Panc1 (cell line): ENCODE measurements at regions not wholly inside any gene's neighbourhood (a gene's known extent, or its start where the extent isn't known, plus 50 kb on each side); places are given as distances from the start of the nearest gene placed in this dataset.
"Not testable (repeated sequence)": the region's sequence is repeated elsewhere in the genome, so short reads cannot be mapped to it uniquely, and the experiment has no call there.

Source experiments
- ATAC-seq: fragments of 200-7000 bp; cut with Tn5 transposase; 2 replicates; pipeline ENCODE4 v1.9.1; 2020; ENCODE audit warnings: mild to moderate bottlenecking, moderate library complexity
- BruUV-seq: library from RNA; stranded (reverse); fragments of 400-500 nt; replicated peaks from 2 replicates; lab custom pipeline; 2021; lab: Mats Ljungman, UMichigan
- CTCF ChIA-PET: fragments of 300-600 bp; sonication (Branson Sonifier 250); formaldehyde crosslinking; loops from one replicate; lab custom pipeline; 2022; ENCODE audit warnings: antibody characterized with exemption; lab: Charles Lee
- POLR2A ChIA-PET: fragments of 300-600 bp; sonication (Branson Sonifier 250); formaldehyde crosslinking; loops from one replicate; lab custom pipeline; 2022; ENCODE audit warnings: antibody characterized with exemption; lab: Charles Lee
- DNase-seq: peaks from one replicate; pipeline ENCODE4 v3.0.0-alpha.2; 2010; ENCODE audit warnings: low read depth, low spot score
- H3K27ac ChIP-seq: 2 replicates; pipeline ENCODE4 v1.5.1; 2011; ENCODE audit warnings: mild to moderate bottlenecking, low read length, inconsistent platforms
- H3K27me3 ChIP-seq: fragments of 200-500 bp; sonication (Bioruptor generic); 2 replicates; pipeline ENCODE4 v1.6.0; 2014; ENCODE audit warnings: low read length, inconsistent platforms; ENCODE audit not compliant: control insufficient read depth, insufficient read depth
- H3K36me3 ChIP-seq: fragments of 200-500 bp; sonication (Bioruptor generic); 2 replicates; pipeline ENCODE4 v1.5.1; 2014; ENCODE audit warnings: inconsistent platforms, mild to moderate bottlenecking, low read length, moderate library complexity; ENCODE audit not compliant: control insufficient read depth, insufficient read depth
- H3K4me1 ChIP-seq: 2 replicates; pipeline ENCODE4 v1.5.1; 2011; ENCODE audit warnings: inconsistent platforms, mild to moderate bottlenecking, low read length, moderate library complexity; ENCODE audit not compliant: control insufficient read depth, insufficient read depth
- H3K4me3 ChIP-seq, 2 experiments: 2 replicates each; pipeline ENCODE4 v1.5.1; 2011 to 2012; ENCODE audit warnings: low read depth in 2 of 2, low read length in 2 of 2, mild to moderate bottlenecking in 2 of 2, inconsistent platforms in 1 of 2, moderate library complexity in 1 of 2
- H3K9me3 ChIP-seq: fragments of 200-500 bp; sonication (Bioruptor generic); 2 replicates; pipeline ENCODE4 v1.5.1; 2014; ENCODE audit warnings: low read depth, mild to moderate bottlenecking, inconsistent platforms, low read length, moderate library complexity; ENCODE audit not compliant: control insufficient read depth, insufficient read depth
- CTCF ChIP-seq: fragments of 450-650 bp; IDR thresholded peaks from 2 replicates; pipeline ENCODE4 v1.5.1; 2017; ENCODE audit warnings: mild to moderate bottlenecking
- POLR2AphosphoS5 ChIP-seq: IDR thresholded peaks from 2 replicates; pipeline ENCODE4 v1.6.1; 2012; ENCODE audit warnings: mild to moderate bottlenecking, low read depth, low read length, moderate library complexity
- REST ChIP-seq, 2 experiments: IDR thresholded peaks; 2 replicates each; pipeline ENCODE4 v1.6.1; 2011 to 2012; ENCODE audit warnings: low read depth in 2 of 2, control low read depth in 1 of 2, low read length in 1 of 2, mild to moderate bottlenecking in 1 of 2, moderate library complexity in 1 of 2; ENCODE audit not compliant: insufficient read depth in 1 of 2
- SIN3A ChIP-seq: IDR thresholded peaks from 2 replicates; pipeline ENCODE4 v1.6.1; 2012; ENCODE audit warnings: low read depth, mild to moderate bottlenecking, low read length, moderate library complexity, borderline replicate concordance; ENCODE audit not compliant: insufficient read depth
- TCF7L2 ChIP-seq: IDR thresholded peaks from 2 replicates; pipeline ENCODE4 v1.6.1; 2011; ENCODE audit warnings: mild to moderate bottlenecking, low read depth, low read length, inconsistent platforms
- in situ Hi-C: cut with HindIII; loops from 2 replicates; pipeline ENCODE4 v1.10.0; 2016; ENCODE audit warnings: low sequenced_read_pairs, low pct_unique_long_range_greater_than_20kb
- intact Hi-C: fragments of 100-400 bp; cut with micrococcal nuclease; formaldehyde crosslinking; loops from one replicate; pipeline ENCODE4 v1.10.0; 2022; ENCODE audit not compliant: unreplicated experiment

DNA sequence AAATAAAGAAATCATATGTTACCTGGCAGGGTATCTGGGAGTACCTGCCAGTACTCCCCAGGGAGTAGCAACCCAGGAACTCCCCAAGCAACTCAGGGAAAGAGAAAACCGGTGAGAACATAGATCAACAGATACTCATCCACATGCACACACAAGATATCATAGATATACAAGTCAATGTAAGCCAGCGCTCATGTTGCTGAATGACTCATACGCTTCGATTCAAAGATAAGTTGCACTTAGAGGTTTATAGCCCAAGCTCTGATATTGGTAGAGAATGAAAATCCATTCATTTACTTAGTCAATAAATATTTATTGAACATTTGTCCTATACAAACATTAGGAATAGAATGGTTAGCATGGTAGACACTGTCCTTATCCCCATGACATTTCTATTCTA is 219.1 kb upstream of the TRPC7 start:
- CTCF ChIA-PET, result no interaction called here
- no peak overlapping the region for H3K27ac ChIP-seq
- no peaks in the 10 kb centered on the region for H3K4me1 ChIP-seq
- in situ Hi-C loops, result no loop called here
- no peaks in the 10 kb centered on the region for H3K9me3 ChIP-seq
- BruUV-seq, result no TSS peak
- no peak for ATAC-seq
- H3K27me3 ChIP-seq, result no peaks in the 10 kb centered on the region
- DNase-seq, result no peak
- H3K36me3 ChIP-seq, result no peaks in the 10 kb centered on the region
- TF ChIP-seq POLR2AphosphoS5 (no peak), SIN3A (no peak), CTCF (no peak), TCF7L2 (no peak), REST (IDR thresholded peaks at IDR 0.05; ENCODE audit: insufficient read depth in 1 of 2, low read depth in 2 of 2, low read length in 1 of 2) (no peak)
- POLR2A ChIA-PET, result no interaction called here
- intact Hi-C loops, result no loop called here
- H3K4me3 ChIP-seq, result no peak overlapping the region

GRCh38 chr5:136579238-136579637 is 213.9 kb upstream of the TRPC7 start:
- POLR2A ChIA-PET, result no interaction called here
- Histone ChIP-seq H3K9me3 (no peaks in the 10 kb centered on the region), H3K4me3 (no peak overlapping the region), H3K36me3 (no peaks in the 10 kb centered on the region), H3K4me1 (no peaks in the 10 kb centered on the region), H3K27me3 (no peaks in the 10 kb centered on the region), H3K27ac (no peak overlapping the region)
- no peak for TF ChIP-seq POLR2AphosphoS5
- no peak for TF ChIP-seq CTCF
- TF ChIP-seq TCF7L2, result no peak
- TF ChIP-seq SIN3A, result no peak
- no peak for TF ChIP-seq REST (IDR thresholded peaks at IDR 0.05; ENCODE audit: insufficient read depth in 1 of 2, low read depth in 2 of 2, low read length in 1 of 2)
- CTCF ChIA-PET, result no interaction called here
- in situ Hi-C loops (no loop called here), intact Hi-C loops (no loop called here)
- ATAC-seq, result no peak
- BruUV-seq, result no TSS peak
- no peak for DNase-seq

DNA sequence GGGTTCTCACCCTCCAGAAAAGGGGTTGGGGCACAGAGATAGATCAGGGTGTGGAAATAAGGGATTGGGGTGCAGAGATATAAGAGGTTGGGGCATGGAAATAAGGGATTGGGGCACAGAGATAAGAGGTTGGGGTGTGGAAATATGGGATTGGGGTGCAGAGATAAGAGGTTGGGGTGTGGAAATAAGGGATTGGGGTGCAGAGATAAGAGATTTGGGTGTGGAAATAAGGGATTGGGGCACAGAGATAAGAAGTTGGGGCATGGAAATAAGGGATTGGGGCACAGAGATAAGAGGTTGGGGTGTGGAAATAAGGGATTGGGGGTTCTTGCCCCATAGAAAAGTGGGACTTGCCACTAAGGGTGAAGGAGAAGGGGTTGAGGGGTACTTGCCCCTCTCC is 204.5 kb upstream of the TRPC7 start:
- in situ Hi-C loops, H3K27ac ChIP-seq: not testable (repeated sequence)

GRCh38 chr5:136565457-136565856 is 200.1 kb upstream of the TRPC7 start:
- H3K4me3 ChIP-seq, BruUV-seq, CTCF ChIA-PET, in situ Hi-C loops, H3K9me3 ChIP-seq, DNase-seq, H3K27ac ChIP-seq, ATAC-seq, intact Hi-C loops, H3K36me3 ChIP-seq, H3K27me3 ChIP-seq, H3K4me1 ChIP-seq, POLR2A ChIA-PET: not testable (repeated sequence)

More for the DNA sequence above, 204.5 kb upstream of the TRPC7 start:
- POLR2A ChIA-PET, CTCF ChIA-PET, H3K9me3 ChIP-seq, BruUV-seq, H3K4me1 ChIP-seq, H3K27me3 ChIP-seq, DNase-seq, ATAC-seq, H3K36me3 ChIP-seq, H3K4me3 ChIP-seq, intact Hi-C loops: not testable (repeated sequence)
